H9 (cell line): ENCODE measurements at regions not wholly inside any gene's neighbourhood (a gene's known extent, or its start where the extent isn't known, plus 50 kb on each side); places are given as distances from the start of the nearest gene placed in this dataset.

ENCODE experiments used
- DNase-seq: peaks from one replicate; pipeline ENCODE4 v3.0.0-alpha.2; 2017
- H2AFZ ChIP-seq: one replicate; pipeline ENCODE4 v1.6.1; 2013; ENCODE audit warnings: mild to moderate bottlenecking, low read length, control low read depth, moderate library complexity
- H2AK5ac ChIP-seq: 2 replicates; pipeline ENCODE4 v1.6.1; 2013; ENCODE audit warnings: low read length, control low read depth, mixed read lengths; ENCODE audit not compliant: insufficient read length
- H2BK120ac ChIP-seq: one replicate; pipeline ENCODE4 v1.6.1; 2013; ENCODE audit warnings: low read depth, mild to moderate bottlenecking, low read length, control low read depth, inconsistent platforms; ENCODE audit not compliant: poor library complexity, severe bottlenecking
- H2BK12ac ChIP-seq: 2 replicates; pipeline ENCODE4 v1.6.1; 2013; ENCODE audit warnings: low read length, control low read depth, mixed read lengths, low read depth; ENCODE audit not compliant: insufficient read length
- H2BK15ac ChIP-seq: 2 replicates; pipeline ENCODE4 v1.6.1; 2013; ENCODE audit warnings: low read depth, low read length, control low read depth
- H2BK20ac ChIP-seq: one replicate; pipeline ENCODE4 v1.6.1; 2013; ENCODE audit warnings: low read depth, mild to moderate bottlenecking, low read length, control low read depth, inconsistent platforms; ENCODE audit not compliant: poor library complexity, severe bottlenecking
- H2BK5ac ChIP-seq: 2 replicates; pipeline ENCODE4 v1.6.1; 2013; ENCODE audit warnings: low read length, control low read depth, mixed read lengths; ENCODE audit not compliant: insufficient read length
- H3K14ac ChIP-seq: 2 replicates; pipeline ENCODE4 v1.6.1; 2013; ENCODE audit warnings: low read length, control low read depth; ENCODE audit not compliant: insufficient read depth
- H3K18ac ChIP-seq: 2 replicates; pipeline ENCODE4 v1.6.1; 2013; ENCODE audit warnings: low read depth, mild to moderate bottlenecking, mixed read lengths, low read length, control low read depth; ENCODE audit not compliant: insufficient read length
- H3K23ac ChIP-seq: 2 replicates; pipeline ENCODE4 v1.6.1; 2013; ENCODE audit warnings: low read length, control low read depth, mixed read lengths, low read depth; ENCODE audit not compliant: insufficient read length
- H3K23me2 ChIP-seq: 2 replicates; pipeline ENCODE4 v1.6.1; 2013; ENCODE audit warnings: low read depth, mild to moderate bottlenecking, mixed read lengths, low read length, control low read depth; ENCODE audit not compliant: insufficient read length, poor library complexity, severe bottlenecking
- H3K27ac ChIP-seq: 2 replicates; pipeline ENCODE4 v1.5.1; 2013; ENCODE audit warnings: low read length, control low read depth, mixed read lengths, low read depth; ENCODE audit not compliant: insufficient read length
- H3K27me3 ChIP-seq: 2 replicates; pipeline ENCODE4 v1.6.1; 2013; ENCODE audit warnings: low read length, control low read depth, inconsistent platforms; ENCODE audit not compliant: insufficient read depth
- H3K4ac ChIP-seq: 2 replicates; pipeline ENCODE4 v1.6.1; 2013; ENCODE audit warnings: low read depth, mild to moderate bottlenecking, control low read depth, inconsistent platforms, low read length, moderate library complexity
- H3K4me1 ChIP-seq: 2 replicates; pipeline ENCODE4 v1.6.1; 2013; ENCODE audit warnings: low read length, control low read depth, inconsistent platforms; ENCODE audit not compliant: insufficient read depth
- H3K4me2 ChIP-seq: 2 replicates; pipeline ENCODE4 v1.6.1; 2013; ENCODE audit warnings: low read length, control low read depth, mixed read lengths; ENCODE audit not compliant: insufficient read length, insufficient read depth
- H3K56ac ChIP-seq: 2 replicates; pipeline ENCODE4 v1.6.1; 2013; ENCODE audit warnings: low read depth, mild to moderate bottlenecking, mixed read lengths, low read length, control low read depth; ENCODE audit not compliant: insufficient read length
- H3K79me1 ChIP-seq: 2 replicates; pipeline ENCODE4 v1.6.1; 2013; ENCODE audit warnings: low read depth, mild to moderate bottlenecking, moderate library complexity, low read length, control low read depth, inconsistent platforms; ENCODE audit not compliant: insufficient read depth, poor library complexity, severe bottlenecking
- H3K79me2 ChIP-seq: 2 replicates; pipeline ENCODE4 v1.6.1; 2013; ENCODE audit warnings: low read length, control low read depth, inconsistent platforms; ENCODE audit not compliant: insufficient read depth
- H3K9ac ChIP-seq: 2 replicates; pipeline ENCODE4 v1.6.1; 2013; ENCODE audit warnings: low read length, control low read depth, mixed read lengths; ENCODE audit not compliant: insufficient read length; ENCODE audit errors: extremely low read depth
- H3K9me3 ChIP-seq: one replicate; pipeline ENCODE4 v1.6.1; 2013; ENCODE audit warnings: low read depth, low read length, inconsistent platforms; ENCODE audit not compliant: control insufficient read depth
- H3T11ph ChIP-seq: one replicate; pipeline ENCODE4 v1.6.1; 2013; ENCODE audit warnings: mild to moderate bottlenecking, low read length, control low read depth, inconsistent platforms
- H4K20me1 ChIP-seq: one replicate; pipeline ENCODE4 v1.6.1; 2013; ENCODE audit not compliant: control insufficient read depth, insufficient read length, insufficient read depth
- H4K5ac ChIP-seq: 2 replicates; pipeline ENCODE4 v1.6.1; 2013; ENCODE audit warnings: low read depth, mild to moderate bottlenecking, mixed read lengths, low read length, control low read depth; ENCODE audit not compliant: insufficient read length
- H4K8ac ChIP-seq: replicated peaks from 2 replicates; pipeline ENCODE4 v1.6.1; 2013; ENCODE audit warnings: low read length, control low read depth, mixed read lengths, low read depth; ENCODE audit not compliant: insufficient read length
- H4K91ac ChIP-seq: 2 replicates; pipeline ENCODE4 v1.6.1; 2013; ENCODE audit warnings: low read depth, mild to moderate bottlenecking, moderate library complexity, mixed read lengths, low read length, control low read depth; ENCODE audit not compliant: insufficient read length
- H3K27ac Mint-ChIP-seq, 3 experiments: 2 replicates in 2 of 3; 3 replicates in 1 of 3; pipeline ENCODE4 v1.8.0; 2020 to 2021; ENCODE audit warnings: mixed read lengths in 3 of 3, mild to moderate bottlenecking in 1 of 3, moderate library complexity in 1 of 3
- H3K27me3 Mint-ChIP-seq: 2 replicates; pipeline ENCODE4 v1.8.0; 2021; ENCODE audit warnings: low read depth, mild to moderate bottlenecking, moderate library complexity, mixed read lengths
- H3K36me3 Mint-ChIP-seq, 3 experiments: 2 replicates in 2 of 3; 3 replicates in 1 of 3; pipeline ENCODE4 v1.8.0; 2020 to 2021; ENCODE audit warnings: low read depth in 3 of 3, mixed read lengths in 3 of 3; ENCODE audit not compliant: insufficient read depth in 1 of 3
- H3K4me1 Mint-ChIP-seq, 2 experiments: 2 replicates each; pipeline ENCODE4 v1.8.0; 2020; ENCODE audit warnings: mixed read lengths in 2 of 2
- H3K4me3 Mint-ChIP-seq, 2 experiments: 2 replicates in 1 of 2; 3 replicates in 1 of 2; pipeline ENCODE4 v1.8.0; 2020 to 2021; ENCODE audit warnings: mild to moderate bottlenecking in 2 of 2, mixed read lengths in 2 of 2, moderate library complexity in 1 of 2
- H3K9me3 Mint-ChIP-seq, 2 experiments: 2 replicates in 1 of 2; 3 replicates in 1 of 2; pipeline ENCODE4 v1.8.0; 2020; ENCODE audit warnings: mild to moderate bottlenecking in 2 of 2, mixed read lengths in 2 of 2, moderate library complexity in 1 of 2
- CTCF ChIP-seq: fragments of 200-600 bp; sonication (generic); conservative IDR thresholded peaks from 3 replicates; pipeline ENCODE4 v1.8.0; 2021; ENCODE audit warnings: antibody characterized with exemption, mild to moderate bottlenecking
- WGBS: extraction: QIAGEN DNeasy Blood & Tissue Kit; methylation state at CpG from one replicate; pipeline ENCODE4 v1.1.7; 2013; ENCODE audit warnings: missing lambda C conversion rate, low lambda C conversion rate, mixed read lengths; ENCODE audit not compliant: insufficient read length; ENCODE audit errors: extremely low coverage; 5-methylcytosine and 5-hydroxymethylcytosine counted together

- no peak overlapping the region for H3T11ph ChIP-seq
- no peak overlapping the region for H3K27ac Mint-ChIP-seq
- H3K23ac ChIP-seq, result no peak overlapping the region
- H4K8ac ChIP-seq, result no peak overlapping the region
- no peak overlapping the region for H4K91ac ChIP-seq
- no peak overlapping the region for H2AK5ac ChIP-seq
- no peak overlapping the region for H2AFZ ChIP-seq
- no peaks in the 10 kb centered on the region for H3K36me3 Mint-ChIP-seq
- H3K56ac ChIP-seq, result no peak overlapping the region
- H2BK15ac ChIP-seq, result no peak overlapping the region
- no peak overlapping the region for H2BK12ac ChIP-seq
- TF ChIP-seq CTCF, result no peak
- no peaks in the 10 kb centered on the region for H3K79me1 ChIP-seq
- H2BK5ac ChIP-seq, result no peak overlapping the region
- H3K4me1 Mint-ChIP-seq, result peaks cover 0 to 2% of the 10 kb centered on the region in 2 experiments; a peak in 2 of 4 replicates
- no peaks in the 10 kb centered on the region for H3K23me2 ChIP-seq
- no peaks in the 10 kb centered on the region for H3K9me3 ChIP-seq
- no peak overlapping the region for H3K4me2 ChIP-seq
- no CpG with 5 or more reads among the region's 5 CpGs for WGBS
- H3K4ac ChIP-seq, result no peak overlapping the region
- no peak for DNase-seq
- H3K14ac ChIP-seq, result no peak overlapping the region
- no peak overlapping the region for H2BK120ac ChIP-seq
- no peaks in the 10 kb centered on the region for H3K79me2 ChIP-seq
- peaks cover 0 to 2% of the 10 kb centered on the region in 2 experiments; a peak in 1 of 5 replicates for H3K9me3 Mint-ChIP-seq
- H3K27me3 Mint-ChIP-seq, result no peaks in the 10 kb centered on the region
- H4K20me1 ChIP-seq, result no peaks in the 10 kb centered on the region
- no peaks in the 10 kb centered on the region for H3K27me3 ChIP-seq
- no peak overlapping the region for H2BK20ac ChIP-seq
- no peak overlapping the region for H3K27ac ChIP-seq
- no peak overlapping the region for H3K18ac ChIP-seq
- H3K9ac ChIP-seq, result no peak overlapping the region
- H3K4me3 Mint-ChIP-seq, result no peak overlapping the region
- H3K4me1 ChIP-seq, result no peaks in the 10 kb centered on the region
- no peak overlapping the region for H4K5ac ChIP-seq
These were observed 81.4 kb upstream of the XPO1 start for GRCh38 chr2:61619561-61619960.
